GM19438 (cell line): ENCODE measurements at regions not wholly inside any gene's neighbourhood (a gene's known extent, or its start where the extent isn't known, plus 50 kb on each side); places are given as distances from the start of the nearest gene placed in this dataset.

Experiments
- ATAC-seq: cut with Tn5 transposase; IDR thresholded peaks from one replicate; pipeline ENCODE4 v1.9.1; 2021; ENCODE audit warnings: low read depth; ENCODE audit not compliant: unreplicated experiment

GRCh38 chr3:88209356-88209755, 59.6 kb downstream of the C3orf38 start:
- no peak for ATAC-seq

GRCh38 chr3:88211096-88211890, 61.5 kb downstream of the C3orf38 start:
- no peak for ATAC-seq

- ATAC-seq = no peak
Measured at GRCh38 chr3:88219138-88219792, 69.5 kb downstream of the C3orf38 start.

- ATAC-seq = no peak
Measured at GRCh38 chr3:88220126-88220525, 70.4 kb downstream of the C3orf38 start.

- ATAC-seq = no peak
Measured at GRCh38 chr3:88221726-88222125, 72.0 kb downstream of the C3orf38 start.

- ATAC-seq = no peak
Measured at GRCh38 chr3:88222343-88222742, 72.6 kb downstream of the C3orf38 start.

- ATAC-seq = no peak
Measured at GRCh38 chr3:88225326-88226008, 75.7 kb downstream of the C3orf38 start.

- no peak for ATAC-seq
Measured at GRCh38 chr3:88226910-88227309, 77.2 kb downstream of the C3orf38 start.

GRCh38 chr3:88230638-88231037, 80.9 kb downstream of the C3orf38 start:
- no peak for ATAC-seq

GRCh38 chr3:88231207-88231606, 81.4 kb downstream of the C3orf38 start:
- no peak for ATAC-seq

- ATAC-seq = no peak
Measured at GRCh38 chr3:88231632-88232031, 81.9 kb downstream of the C3orf38 start.

GRCh38 chr3:88235102-88235501, 85.3 kb downstream of the C3orf38 start:
- ATAC-seq = no peak

GRCh38 chr3:88239870-88240269, 90.1 kb downstream of the C3orf38 start:
- ATAC-seq = no peak

- ATAC-seq = no peak
Measured at GRCh38 chr3:88248658-88249057, 98.9 kb downstream of the C3orf38 start.

- no peak for ATAC-seq
Measured at GRCh38 chr3:88259045-88259444, 109.3 kb downstream of the C3orf38 start.

- no peak for ATAC-seq
Measured at GRCh38 chr3:88262527-88262926, 112.8 kb downstream of the C3orf38 start.

- no peak for ATAC-seq
Measured at GRCh38 chr3:88263417-88264100, 113.8 kb downstream of the C3orf38 start.

- ATAC-seq = no peak
Measured at GRCh38 chr3:88267441-88267840, 117.7 kb downstream of the C3orf38 start.

GRCh38 chr3:88267847-88268246, 118.1 kb downstream of the C3orf38 start:
- ATAC-seq = no peak

- ATAC-seq = no peak
Measured at GRCh38 chr3:88280326-88280725, 130.6 kb downstream of the C3orf38 start.
